Testis (tissue), 2 donors: ENCODE measurements at regions not wholly inside any gene's neighbourhood (a gene's known extent, or its start where the extent isn't known, plus 50 kb on each side); places are given as distances from the start of the nearest gene placed in this dataset.
"Not testable (repeated sequence)": the region's sequence is repeated elsewhere in the genome, so short reads cannot be mapped to it uniquely, and the experiment has no call there.

Experiments used
- CTCF ChIP-seq, 3 experiments: fragments of 450-650 bp in 2 of 3; fragments of 200-600 bp in 1 of 3; sonication (generic) in 1 of 3; IDR thresholded peaks; one replicate each; pipeline ENCODE4 v1.5.1; 2016 to 2019; ENCODE audit warnings: antibody characterized with exemption in 3 of 3, mild to moderate bottlenecking in 2 of 3, moderate library complexity in 1 of 3
- POLR2A ChIP-seq: fragments of 450-650 bp; IDR thresholded peaks from one replicate; pipeline ENCODE4 v1.6.1; 2017; ENCODE audit warnings: antibody characterized with exemption, mild to moderate bottlenecking, moderate library complexity

- not testable (repeated sequence) for TF ChIP-seq CTCF (IDR thresholded peaks at IDR 0.05); POLR2A
These were observed 110.6 kb upstream of the CCZ1B start for GRCh38 chr7:6936626-6937025.
